Natural killer cell (primary cell): ENCODE measurements at regions not wholly inside any gene's neighbourhood (a gene's known extent, or its start where the extent isn't known, plus 50 kb on each side); places are given as distances from the start of the nearest gene placed in this dataset.

Experiments used
- ATAC-seq, 3 donors: fragments of 150-1000 bp in 2 of 3; fragments of 200-7000 bp in 1 of 3; cut with Tn5 transposase; 1 replicate in 1 of 3; 2 replicates in 2 of 3; pipeline ENCODE4 v1.10.0; 2021; ENCODE audit warnings: mild to moderate bottlenecking in 2 of 3, moderate library complexity in 2 of 3
- DNase-seq, 2 donors: peaks; one replicate each; pipeline versions ENCODE4 v3.0.0 to v3.0.0-alpha.2; 2013 to 2021; ENCODE audit warnings: mixed read lengths in 1 of 2
- H3K27ac ChIP-seq: one replicate; pipeline ENCODE4 v1.5.1; 2013; ENCODE audit warnings: mild to moderate bottlenecking, low read length
- H3K27me3 ChIP-seq: one replicate; pipeline ENCODE4 v1.6.1; 2013; ENCODE audit warnings: low read length; ENCODE audit not compliant: control insufficient read depth, insufficient read depth
- H3K36me3 ChIP-seq: one replicate; pipeline ENCODE4 v1.6.1; 2013; ENCODE audit warnings: low read length; ENCODE audit not compliant: control insufficient read depth, insufficient read depth
- H3K4me1 ChIP-seq: one replicate; pipeline ENCODE4 v1.6.1; 2013; ENCODE audit warnings: low read length; ENCODE audit not compliant: control insufficient read depth, insufficient read depth
- H3K4me3 ChIP-seq: one replicate; pipeline ENCODE4 v1.5.1; 2013; ENCODE audit warnings: low read length
- H3K9me3 ChIP-seq: one replicate; pipeline ENCODE4 v1.6.1; 2013; ENCODE audit warnings: low read length; ENCODE audit not compliant: control insufficient read depth, insufficient read depth
- H3K27ac Mint-ChIP-seq, 2 donors: one replicate each; pipeline ENCODE4 v1.8.0; 2022; ENCODE audit warnings: mild to moderate bottlenecking in 2 of 2, mixed read lengths in 2 of 2, moderate library complexity in 1 of 2
- H3K27me3 Mint-ChIP-seq, 2 donors: one replicate each; pipeline ENCODE4 v1.8.0; 2022; ENCODE audit warnings: low read depth in 2 of 2, mixed read lengths in 2 of 2
- H3K36me3 Mint-ChIP-seq: one replicate; pipeline ENCODE4 v1.8.0; 2022; ENCODE audit warnings: mixed read lengths
- H3K4me1 Mint-ChIP-seq, 2 donors: one replicate each; pipeline ENCODE4 v1.8.0; 2022; ENCODE audit warnings: mixed read lengths in 2 of 2
- H3K4me3 Mint-ChIP-seq: one replicate; pipeline ENCODE4 v1.8.0; 2022; ENCODE audit warnings: mild to moderate bottlenecking, moderate library complexity, mixed read lengths
- H3K9me3 Mint-ChIP-seq, 2 donors: one replicate each; pipeline ENCODE4 v1.8.0; 2022; ENCODE audit warnings: mixed read lengths in 2 of 2
- whole genome bisulfite sequencing: methylation state at CpG from one replicate; pipeline ENCODE4 v1.1.7; 2013; ENCODE audit warnings: missing lambda C conversion rate; ENCODE audit not compliant: insufficient coverage; 5-methylcytosine and 5-hydroxymethylcytosine counted together
- intact Hi-C: fragments of 100-400 bp; cut with micrococcal nuclease; formaldehyde crosslinking; loops from one replicate; pipeline ENCODE4 v1.14.2; 2022
- TF ChIP-seq, protein P1 (sequence below): fragments of 200-600 bp; IDR thresholded peaks from one replicate; pipeline ENCODE4 v1.8.0; 2022; ENCODE audit warnings: antibody characterized with exemption

DNA sequence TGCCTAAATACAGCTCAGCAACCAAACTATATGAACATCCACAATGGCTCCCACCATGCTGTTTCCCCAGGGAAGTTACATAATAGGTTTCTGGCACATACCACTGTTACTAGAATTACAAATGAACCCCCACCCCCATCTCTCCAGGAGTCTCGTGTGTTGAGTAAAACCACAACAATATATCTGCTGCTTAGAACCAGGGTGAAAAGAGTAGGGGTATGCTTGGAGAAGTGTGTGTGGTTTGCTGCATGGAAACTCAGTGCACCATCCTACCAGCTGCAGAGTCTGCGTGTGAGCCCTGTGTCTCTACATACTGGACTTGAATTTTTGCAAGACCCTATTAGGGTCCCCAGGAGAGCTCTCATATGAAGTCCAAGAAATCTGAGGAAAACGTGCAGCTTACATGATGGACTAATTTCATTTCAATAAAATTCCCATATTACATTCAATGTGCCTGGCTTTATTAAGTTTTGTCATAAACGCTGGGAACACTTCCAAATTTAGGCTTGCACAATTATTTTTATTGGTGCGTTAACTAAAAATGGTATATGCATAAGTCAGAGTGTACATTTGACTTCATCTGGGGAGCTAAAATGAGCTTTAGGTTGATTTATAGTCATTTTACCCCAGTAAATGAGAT lies 104.5 kb upstream of the NFIB start:
- no peaks in the 10 kb centered on the region for H3K9me3 ChIP-seq
- Mint-ChIP-seq H3K27me3 (no peaks in the 10 kb centered on the region), H3K27ac (no peak overlapping the region), H3K4me1 (no peaks in the 10 kb centered on the region), H3K9me3 (no peaks in the 10 kb centered on the region), H3K4me3 (no peak overlapping the region), H3K36me3 (no peaks in the 10 kb centered on the region)
- ATAC-seq = no peak
- no peaks in the 10 kb centered on the region for H3K36me3 ChIP-seq
- no peaks in the 10 kb centered on the region for H3K27me3 ChIP-seq
- WGBS = 90% methylated on average over 4 of the region's 5 CpGs
- no peak for DNase-seq
- intact Hi-C loops = no loop called here
- no peak overlapping the region for H3K4me3 ChIP-seq
- TF ChIP-seq, protein P1, sequence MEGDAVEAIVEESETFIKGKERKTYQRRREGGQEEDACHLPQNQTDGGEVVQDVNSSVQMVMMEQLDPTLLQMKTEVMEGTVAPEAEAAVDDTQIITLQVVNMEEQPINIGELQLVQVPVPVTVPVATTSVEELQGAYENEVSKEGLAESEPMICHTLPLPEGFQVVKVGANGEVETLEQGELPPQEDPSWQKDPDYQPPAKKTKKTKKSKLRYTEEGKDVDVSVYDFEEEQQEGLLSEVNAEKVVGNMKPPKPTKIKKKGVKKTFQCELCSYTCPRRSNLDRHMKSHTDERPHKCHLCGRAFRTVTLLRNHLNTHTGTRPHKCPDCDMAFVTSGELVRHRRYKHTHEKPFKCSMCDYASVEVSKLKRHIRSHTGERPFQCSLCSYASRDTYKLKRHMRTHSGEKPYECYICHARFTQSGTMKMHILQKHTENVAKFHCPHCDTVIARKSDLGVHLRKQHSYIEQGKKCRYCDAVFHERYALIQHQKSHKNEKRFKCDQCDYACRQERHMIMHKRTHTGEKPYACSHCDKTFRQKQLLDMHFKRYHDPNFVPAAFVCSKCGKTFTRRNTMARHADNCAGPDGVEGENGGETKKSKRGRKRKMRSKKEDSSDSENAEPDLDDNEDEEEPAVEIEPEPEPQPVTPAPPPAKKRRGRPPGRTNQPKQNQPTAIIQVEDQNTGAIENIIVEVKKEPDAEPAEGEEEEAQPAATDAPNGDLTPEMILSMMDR = no peak
- H3K4me1 ChIP-seq = no peaks in the 10 kb centered on the region
- no peak overlapping the region for H3K27ac ChIP-seq

DNA sequence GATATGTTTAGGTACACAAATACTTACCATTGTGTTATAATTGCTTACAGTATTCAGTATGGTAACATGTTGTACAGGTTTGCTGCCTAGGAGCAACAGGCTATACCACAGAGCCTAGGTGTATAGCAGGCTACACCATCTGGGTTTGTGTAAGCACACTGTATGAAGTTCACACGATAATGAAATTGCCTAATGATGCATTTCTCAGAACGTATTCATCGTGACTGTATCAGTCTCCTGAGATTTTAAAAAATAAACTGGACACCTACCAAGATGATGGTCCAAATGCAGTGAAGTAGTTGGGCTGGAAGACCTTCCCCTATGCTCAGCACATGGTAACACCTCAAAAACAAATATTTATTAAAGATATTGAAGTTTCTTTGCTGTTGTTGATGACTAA lies 103.3 kb upstream of the NFIB start:
- no peaks in the 10 kb centered on the region for H3K27me3 Mint-ChIP-seq
- WGBS = 92% methylated on average over 3 of the region's 3 CpGs
- ATAC-seq = no peak

DNA sequence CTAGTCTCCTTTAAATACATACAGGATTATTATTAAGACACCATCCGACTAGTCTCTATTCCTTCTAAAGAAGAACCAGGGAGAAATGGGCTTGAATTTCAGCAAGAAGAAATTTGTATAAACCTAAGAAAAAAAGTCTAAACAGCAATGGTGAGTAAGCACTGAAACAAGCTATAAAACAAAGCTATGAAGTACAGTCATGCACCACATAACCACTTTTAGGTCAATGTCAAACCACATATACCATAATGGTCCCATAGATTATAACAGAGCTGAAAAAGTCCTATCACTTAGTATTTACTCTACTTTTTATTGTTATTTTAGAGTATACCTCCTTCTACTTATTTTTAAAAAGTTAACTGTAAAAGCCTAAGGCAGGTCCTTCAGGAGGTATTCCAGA lies 102.0 kb upstream of the NFIB start:
- Histone ChIP-seq H3K27ac (no peak overlapping the region), H3K4me3 (no peak overlapping the region), H3K36me3 (no peaks in the 10 kb centered on the region), H3K4me1 (no peaks in the 10 kb centered on the region), H3K9me3 (no peaks in the 10 kb centered on the region), H3K27me3 (no peaks in the 10 kb centered on the region)
- intact Hi-C loops = no loop called here
- no peak for DNase-seq
- H3K36me3 Mint-ChIP-seq = no peaks in the 10 kb centered on the region
- H3K27me3 Mint-ChIP-seq = no peaks in the 10 kb centered on the region
- H3K9me3 Mint-ChIP-seq = no peaks in the 10 kb centered on the region
- no peaks in the 10 kb centered on the region for H3K4me1 Mint-ChIP-seq
- no CpG with 5 or more reads among the region's 1 CpG for WGBS
- H3K27ac Mint-ChIP-seq = no peak overlapping the region
- TF ChIP-seq, protein P1 = no peak
- no peak for ATAC-seq
- no peak overlapping the region for H3K4me3 Mint-ChIP-seq

More for the DNA sequence above, 103.3 kb upstream of the NFIB start:
- TF ChIP-seq, protein P1 = no peak
- H3K27ac Mint-ChIP-seq = no peak overlapping the region
- no peaks in the 10 kb centered on the region for H3K36me3 Mint-ChIP-seq
- no peaks in the 10 kb centered on the region for H3K9me3 Mint-ChIP-seq
- Histone ChIP-seq H3K27ac (no peak overlapping the region), H3K4me3 (no peak overlapping the region), H3K4me1 (no peaks in the 10 kb centered on the region), H3K9me3 (no peaks in the 10 kb centered on the region), H3K36me3 (no peaks in the 10 kb centered on the region), H3K27me3 (no peaks in the 10 kb centered on the region)
- H3K4me1 Mint-ChIP-seq = no peaks in the 10 kb centered on the region
- no peak overlapping the region for H3K4me3 Mint-ChIP-seq
- DNase-seq = no peak
- intact Hi-C loops = no loop called here

DNA sequence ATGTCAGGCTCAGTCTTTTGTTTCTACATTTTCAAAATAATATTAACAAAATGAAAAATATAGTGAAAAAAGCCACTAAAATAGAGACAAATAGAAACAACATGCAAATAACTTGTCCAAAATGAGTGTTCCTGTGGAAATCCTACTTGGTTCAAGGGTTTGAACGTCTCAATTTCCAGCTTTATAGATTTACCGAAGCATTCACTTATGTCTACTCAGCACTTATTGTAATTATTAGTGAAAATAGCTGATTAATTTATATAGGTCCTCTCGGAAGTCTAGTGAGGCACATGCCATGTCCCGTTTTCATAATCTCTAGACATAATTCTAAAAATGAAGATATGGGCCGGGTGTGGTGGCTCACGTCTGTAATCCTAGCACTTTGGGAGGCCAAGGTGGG lies 99.9 kb upstream of the NFIB start:
- no peak for ATAC-seq
- 76% methylated on average over 3 of the region's 6 CpGs for WGBS
- no peaks in the 10 kb centered on the region for H3K36me3 Mint-ChIP-seq
- no peaks in the 10 kb centered on the region for H3K4me1 Mint-ChIP-seq
- TF ChIP-seq, protein P1 = no peak
- no peak overlapping the region for H3K4me3 Mint-ChIP-seq
- intact Hi-C loops = no loop called here
- H3K4me1 ChIP-seq = no peaks in the 10 kb centered on the region
- no peak overlapping the region for H3K27ac Mint-ChIP-seq
- no peaks in the 10 kb centered on the region for H3K27me3 Mint-ChIP-seq
- H3K36me3 ChIP-seq = no peaks in the 10 kb centered on the region
- H3K9me3 ChIP-seq = no peaks in the 10 kb centered on the region
- DNase-seq = no peak
- no peak overlapping the region for H3K27ac ChIP-seq
- no peaks in the 10 kb centered on the region for H3K27me3 ChIP-seq
- H3K4me3 ChIP-seq = no peak overlapping the region
- H3K9me3 Mint-ChIP-seq = no peaks in the 10 kb centered on the region
